ENCODE measurements at regions not wholly inside any gene's neighbourhood (a gene's known extent, or its start where the extent isn't known, plus 50 kb on each side); places are given as distances from the start of the nearest gene placed in this dataset.

DNA sequence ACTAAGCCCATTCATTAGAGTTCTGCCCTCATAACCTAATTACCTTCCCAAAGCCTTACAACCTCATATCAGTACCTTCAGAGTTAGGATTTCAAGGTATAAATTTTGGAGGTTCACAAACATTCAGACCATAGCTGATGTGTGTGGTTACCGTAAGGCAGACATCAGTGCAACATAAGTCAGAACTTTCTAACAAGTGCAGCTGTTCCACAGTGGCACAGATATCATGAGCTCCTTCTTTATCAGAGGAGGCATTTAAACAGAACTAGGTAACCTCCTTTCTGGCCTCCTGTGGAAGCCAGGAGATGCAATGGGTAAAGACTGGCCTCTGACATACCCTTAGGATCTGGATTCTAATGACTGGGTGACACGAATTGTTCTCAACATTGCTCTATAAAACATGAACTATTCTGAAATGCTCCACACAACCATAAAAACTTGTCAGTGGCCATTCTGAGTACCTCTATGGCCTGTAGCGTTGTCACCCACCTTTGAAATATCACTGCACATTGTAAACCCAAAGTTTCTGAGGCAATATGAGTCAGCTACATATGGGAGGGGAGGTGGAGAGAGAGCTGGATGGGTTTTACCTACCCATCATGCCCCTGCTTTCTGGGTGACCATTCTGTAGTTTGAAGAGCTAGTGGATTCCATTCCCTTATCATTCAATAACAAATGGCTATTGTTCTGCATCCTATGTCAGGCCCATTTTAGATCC, 546.0 kb upstream of the TBL1XR1 start:
- Mint-ChIP-seq H3K27ac (no peak overlapping the region), H3K9me3 (no peaks in the 10 kb centered on the region)

DNA sequence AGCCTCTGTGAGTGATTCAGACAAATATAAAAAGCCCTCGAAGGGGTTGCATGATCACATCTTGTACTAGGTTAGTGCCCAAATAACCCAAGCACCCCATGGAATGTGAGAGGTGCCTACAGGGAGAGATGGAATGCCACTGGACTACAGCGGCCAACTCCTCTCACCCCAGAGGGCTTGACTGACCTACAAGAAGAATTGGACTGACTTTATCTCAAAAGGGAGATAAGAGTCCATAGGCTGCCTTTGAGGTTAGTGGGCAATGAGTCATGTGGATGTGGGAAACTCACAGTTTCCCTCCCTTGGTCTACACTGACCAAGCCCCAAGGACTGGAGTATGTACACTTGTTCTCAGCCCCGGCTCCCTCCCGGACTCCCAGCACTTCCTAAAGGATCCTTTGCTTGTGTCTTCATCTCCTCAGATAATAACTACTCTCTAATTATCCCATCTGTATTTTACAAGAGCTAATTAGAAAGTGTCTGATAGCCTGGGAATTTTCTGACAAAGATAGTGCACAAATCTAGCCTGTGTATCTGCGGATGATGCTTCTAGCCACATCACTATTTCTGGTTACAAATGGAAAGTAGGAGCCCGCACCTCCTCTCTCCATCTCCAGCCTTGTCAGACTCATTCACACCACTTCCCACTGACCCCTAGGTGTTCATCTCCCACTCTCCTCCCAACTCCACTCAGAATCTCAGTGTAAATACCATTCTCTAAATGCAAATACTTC, 547.8 kb upstream of the TBL1XR1 start:
- Mint-ChIP-seq H3K27ac (no peak overlapping the region), H3K36me3 (ENCODE audit: low read depth) (peaks cover 1% of the 10 kb centered on the region), H3K4me3 (no peak overlapping the region), H3K27me3 (ENCODE audit: low read depth) (no peaks in the 10 kb centered on the region), H3K9me3 (no peaks in the 10 kb centered on the region), H3K4me1 (ENCODE audit: low read depth) (no peaks in the 10 kb centered on the region)
- no peak for DNase-seq
- intact Hi-C loops (cut with micrococcal nuclease): no loop called here
- CTCF ChIA-PET: no interaction called here

More for the DNA sequence above, 546.0 kb upstream of the TBL1XR1 start:
- Mint-ChIP-seq H3K27me3 (ENCODE audit: low read depth) (no peaks in the 10 kb centered on the region), H3K4me1 (ENCODE audit: low read depth) (no peaks in the 10 kb centered on the region), H3K36me3 (ENCODE audit: low read depth) (peaks cover 1% of the 10 kb centered on the region), H3K4me3 (no peak overlapping the region)
- CTCF ChIA-PET: interaction anchor here (0.6 kb wide), 2 partner anchors 56 to 183 kb away, joined by 3 to 4 read pairs; no protein-coding TSS in a partner anchor
- no peak for DNase-seq
- intact Hi-C loops (cut with micrococcal nuclease): no loop called here

DNA sequence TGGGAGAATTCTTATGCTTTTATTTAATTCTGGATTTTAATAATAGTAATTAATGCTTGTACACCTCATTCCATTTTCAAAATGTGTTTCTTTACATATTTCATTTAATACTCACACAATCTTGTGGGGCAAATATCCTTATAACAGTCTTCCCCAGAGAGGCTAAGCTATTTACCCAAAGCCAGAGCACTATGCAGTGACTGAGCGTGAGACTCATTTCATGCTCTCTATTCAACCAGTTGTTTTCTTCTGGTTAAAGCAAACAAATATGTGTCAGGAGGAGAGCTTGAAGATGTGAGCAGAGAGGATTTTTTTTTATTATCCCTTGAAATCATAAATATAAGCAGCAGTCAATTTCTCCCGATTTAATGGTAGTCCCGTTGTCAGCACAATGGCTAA, 548.3 kb upstream of the TBL1XR1 start:
- H3K27ac Mint-ChIP-seq: no peak overlapping the region
- DNase-seq: no peak
- no peak overlapping the region for H3K4me3 Mint-ChIP-seq
- no peaks in the 10 kb centered on the region for H3K27me3 Mint-ChIP-seq (ENCODE audit: low read depth)
- no peaks in the 10 kb centered on the region for H3K9me3 Mint-ChIP-seq
- intact Hi-C loops (cut with micrococcal nuclease): no loop called here
- no peaks in the 10 kb centered on the region for H3K4me1 Mint-ChIP-seq (ENCODE audit: low read depth)
- H3K36me3 Mint-ChIP-seq (ENCODE audit: low read depth): peaks cover 1% of the 10 kb centered on the region
- CTCF ChIA-PET: no interaction called here

DNA sequence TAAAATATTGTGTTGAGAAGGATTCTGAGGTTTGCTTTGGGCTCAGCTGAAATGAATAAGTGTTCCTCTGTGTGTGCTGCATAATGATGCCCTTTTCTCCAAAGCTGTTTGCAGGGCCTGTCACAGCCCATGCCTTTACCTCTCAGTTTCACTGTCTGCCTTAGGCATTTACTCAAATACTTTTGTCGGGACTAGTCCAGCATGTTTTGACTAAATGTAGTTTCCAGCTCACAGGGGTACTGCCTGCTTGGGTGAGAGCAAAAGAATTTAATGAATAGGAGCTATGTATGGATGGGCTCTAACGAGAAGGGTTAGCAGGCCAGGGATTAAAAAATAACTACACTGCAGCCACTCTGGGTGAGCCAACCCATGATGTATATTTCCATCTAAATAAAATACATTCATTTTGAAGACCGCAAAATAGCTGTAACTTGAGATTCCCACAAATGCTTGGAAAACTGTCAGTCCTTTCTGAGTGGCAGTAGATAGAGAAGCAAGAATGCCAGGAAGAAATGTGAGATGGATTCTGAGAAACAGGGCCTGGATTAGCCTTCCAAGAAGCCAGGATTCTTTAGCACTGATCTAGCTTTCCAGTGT, 549.2 kb upstream of the TBL1XR1 start:
- Mint-ChIP-seq H3K9me3 (no peaks in the 10 kb centered on the region), H3K27me3 (ENCODE audit: low read depth) (no peaks in the 10 kb centered on the region), H3K27ac (no peak overlapping the region), H3K4me1 (ENCODE audit: low read depth) (no peaks in the 10 kb centered on the region), H3K4me3 (no peak overlapping the region), H3K36me3 (ENCODE audit: low read depth) (peaks cover 1% of the 10 kb centered on the region)
- no peak for DNase-seq
- CTCF ChIA-PET: interaction anchor here (1.4 kb wide), 1 partner anchor 14 kb away, joined by 3 read pairs; no protein-coding TSS in a partner anchor
- intact Hi-C loops (cut with micrococcal nuclease): no loop called here

DNA sequence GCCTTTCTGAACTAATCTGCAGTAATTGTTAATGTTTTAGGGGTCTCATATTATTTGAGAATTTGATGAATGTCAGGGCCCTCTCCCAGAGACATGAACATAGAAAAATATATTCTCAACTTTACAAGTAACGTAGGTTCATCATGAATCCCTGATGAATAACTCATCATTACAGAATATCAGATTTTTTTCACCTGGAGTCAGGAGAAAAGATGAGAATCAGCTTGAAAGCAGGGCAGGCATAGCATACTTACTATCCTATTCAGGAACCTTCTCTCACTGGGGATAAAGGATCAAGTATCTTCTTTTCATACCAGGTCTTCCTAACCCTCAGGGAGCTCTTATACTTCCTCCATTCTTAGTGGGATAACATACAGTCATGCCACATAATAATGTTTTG, 552.6 kb upstream of the TBL1XR1 start:
- Mint-ChIP-seq H3K4me3 (no peak overlapping the region), H3K27ac (no peak overlapping the region), H3K27me3 (ENCODE audit: low read depth) (no peaks in the 10 kb centered on the region), H3K36me3 (ENCODE audit: low read depth) (peaks cover 1% of the 10 kb centered on the region), H3K9me3 (no peaks in the 10 kb centered on the region), H3K4me1 (ENCODE audit: low read depth) (peaks cover 2% of the 10 kb centered on the region)
- intact Hi-C loops (cut with micrococcal nuclease): no loop called here
- CTCF ChIA-PET: no interaction called here
- DNase-seq: no peak

DNA sequence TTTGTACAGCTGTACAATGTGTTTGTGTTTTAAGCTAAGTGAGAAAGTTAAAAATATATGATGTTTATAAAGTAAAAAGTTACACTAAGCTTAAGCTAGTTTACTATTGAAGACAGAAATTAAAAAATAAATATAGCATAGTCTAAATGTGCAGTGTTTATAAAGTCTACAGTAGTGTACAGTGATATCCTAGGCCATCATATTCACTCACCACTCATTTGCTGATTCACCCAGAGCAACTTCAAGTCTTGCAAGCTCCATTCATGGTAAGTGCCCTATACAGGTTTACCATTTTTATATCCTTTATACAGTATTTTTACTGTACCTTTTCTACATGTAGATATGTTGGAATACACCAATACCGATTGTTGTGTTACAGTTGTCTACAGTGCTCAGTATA, 553.2 kb upstream of the TBL1XR1 start:
- no peak for DNase-seq
- CTCF ChIA-PET: interaction anchor here (0.6 kb wide), 1 partner anchor 107 kb away, joined by 3 read pairs; no protein-coding TSS in a partner anchor
- Mint-ChIP-seq H3K9me3 (no peaks in the 10 kb centered on the region), H3K27me3 (ENCODE audit: low read depth) (no peaks in the 10 kb centered on the region), H3K36me3 (ENCODE audit: low read depth) (peaks cover 1% of the 10 kb centered on the region), H3K27ac (no peak overlapping the region), H3K4me3 (no peak overlapping the region), H3K4me1 (ENCODE audit: low read depth) (peaks cover 2% of the 10 kb centered on the region)
- intact Hi-C loops (cut with micrococcal nuclease): no loop called here

DNA sequence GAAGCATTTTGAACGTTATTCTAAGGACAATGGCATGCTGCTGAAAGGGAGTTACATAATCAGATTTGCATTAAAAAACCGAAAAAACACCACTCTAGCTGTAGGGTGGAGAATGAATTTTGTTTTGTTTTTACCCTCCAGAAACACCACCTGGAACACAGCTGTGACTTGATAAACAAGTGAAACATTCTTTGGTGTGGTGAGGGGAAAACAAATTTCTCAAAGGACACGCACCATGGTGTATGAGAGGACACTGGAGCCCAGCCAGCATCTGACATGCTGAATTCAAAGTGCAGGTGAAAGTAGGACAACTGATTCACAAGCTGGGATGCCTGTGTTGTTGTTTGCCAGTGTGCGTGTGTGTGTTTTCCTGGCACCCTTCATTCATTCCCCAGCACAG, 554.5 kb upstream of the TBL1XR1 start:
- CTCF ChIA-PET: no interaction called here
- intact Hi-C loops (cut with micrococcal nuclease): no loop called here
- H3K27ac Mint-ChIP-seq: no peak overlapping the region

DNA sequence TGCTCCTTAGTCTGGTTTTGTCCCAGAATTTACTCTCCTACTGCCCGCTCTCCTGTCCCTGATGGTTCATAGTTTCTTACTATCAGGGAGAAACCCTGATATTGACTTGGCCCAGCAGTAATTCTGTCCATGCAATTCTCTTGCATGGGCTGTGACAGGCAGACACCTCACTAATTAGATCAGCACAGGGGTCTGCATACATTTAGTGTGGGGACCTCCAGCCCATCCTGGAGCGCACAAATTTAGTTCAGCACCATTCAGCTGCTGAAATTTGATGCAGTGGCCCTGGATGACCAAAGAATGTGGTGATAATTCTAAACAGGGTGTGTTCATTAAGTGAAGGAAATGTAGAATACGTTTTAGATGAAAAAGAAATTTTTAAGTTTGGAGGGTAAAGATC, 555.5 kb upstream of the TBL1XR1 start:
- Mint-ChIP-seq H3K9me3 (no peaks in the 10 kb centered on the region), H3K27me3 (ENCODE audit: low read depth) (no peaks in the 10 kb centered on the region)

More for the DNA sequence above, 554.5 kb upstream of the TBL1XR1 start:
- DNase-seq: no peak
- peaks cover 2% of the 10 kb centered on the region for H3K4me1 Mint-ChIP-seq (ENCODE audit: low read depth)
- H3K9me3 Mint-ChIP-seq: no peaks in the 10 kb centered on the region
- H3K4me3 Mint-ChIP-seq: no peak overlapping the region
- H3K36me3 Mint-ChIP-seq (ENCODE audit: low read depth): peaks cover 1% of the 10 kb centered on the region
- no peaks in the 10 kb centered on the region for H3K27me3 Mint-ChIP-seq (ENCODE audit: low read depth)

DNA sequence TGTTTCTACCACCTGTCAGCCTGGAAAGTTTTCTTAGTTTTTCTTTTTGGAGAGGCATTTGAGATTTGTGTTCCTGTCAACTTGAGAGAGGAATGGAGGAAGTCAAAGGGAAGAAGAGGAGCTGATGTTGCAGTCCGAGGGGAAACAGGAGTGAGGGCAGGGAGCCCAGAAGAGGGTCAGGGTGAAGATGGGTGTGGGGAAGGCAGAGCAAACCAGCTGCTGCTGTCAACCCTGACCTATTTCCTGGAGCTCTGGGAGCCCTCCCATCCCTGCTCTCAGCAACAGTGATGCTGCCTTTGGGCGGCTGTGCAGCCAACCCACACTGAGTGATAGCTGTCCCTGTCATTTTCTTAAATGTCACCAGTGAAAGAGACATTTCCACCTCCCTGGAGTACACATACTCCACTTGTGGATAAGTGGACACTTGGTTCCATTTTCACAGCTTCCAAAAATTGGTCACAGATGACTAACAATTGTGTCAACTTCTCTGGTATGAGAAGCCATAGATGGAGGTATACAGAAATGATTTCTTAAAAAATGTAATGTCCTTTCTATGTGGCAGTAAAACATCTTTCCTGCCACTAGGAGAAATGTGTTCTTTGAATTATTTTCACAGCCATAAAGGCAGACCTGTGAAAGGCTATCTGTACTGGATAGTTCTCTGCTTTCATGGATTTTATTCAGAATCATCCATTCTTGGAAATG, 556.3 kb upstream of the TBL1XR1 start:
- no peaks in the 10 kb centered on the region for H3K27me3 Mint-ChIP-seq (ENCODE audit: low read depth)
- H3K9me3 Mint-ChIP-seq: no peaks in the 10 kb centered on the region
- H3K36me3 Mint-ChIP-seq (ENCODE audit: low read depth): no peaks in the 10 kb centered on the region
- CTCF ChIA-PET: no interaction called here
- H3K4me1 Mint-ChIP-seq (ENCODE audit: low read depth): peaks cover 2% of the 10 kb centered on the region
- DNase-seq: no peak
- H3K27ac Mint-ChIP-seq: no peak overlapping the region
- intact Hi-C loops (cut with micrococcal nuclease): no loop called here
- H3K4me3 Mint-ChIP-seq: no peak overlapping the region

More for the DNA sequence above, 555.5 kb upstream of the TBL1XR1 start:
- no peak for DNase-seq
- intact Hi-C loops (cut with micrococcal nuclease): no loop called here
- Mint-ChIP-seq H3K27ac (no peak overlapping the region), H3K4me1 (ENCODE audit: low read depth) (peaks cover 2% of the 10 kb centered on the region), H3K36me3 (ENCODE audit: low read depth) (peaks cover 1% of the 10 kb centered on the region), H3K4me3 (no peak overlapping the region)
- CTCF ChIA-PET: no interaction called here

DNA sequence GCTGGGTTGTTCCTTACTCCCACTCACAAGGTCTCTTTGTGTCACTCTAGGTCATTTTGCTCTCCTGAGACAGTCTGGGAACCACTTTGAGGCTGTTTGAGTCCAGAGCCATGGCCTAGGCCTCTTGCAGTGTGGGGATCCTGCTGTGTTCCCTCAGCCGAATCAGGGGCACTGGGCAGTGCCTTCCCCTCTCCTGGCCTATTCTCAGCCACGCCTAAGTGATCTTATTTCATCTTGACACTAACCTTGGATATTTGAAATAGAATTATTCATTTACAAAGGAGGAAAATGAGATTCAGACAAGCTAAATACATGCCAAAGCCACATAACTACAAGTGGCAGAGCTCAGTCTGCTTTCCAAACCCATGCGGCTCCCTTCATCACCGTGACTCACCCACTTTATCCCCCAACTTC, 557.2 kb upstream of the TBL1XR1 start:
- Mint-ChIP-seq H3K9me3 (no peaks in the 10 kb centered on the region), H3K27me3 (ENCODE audit: low read depth) (no peaks in the 10 kb centered on the region), H3K27ac (no peak overlapping the region), H3K4me1 (ENCODE audit: low read depth) (peaks cover 2% of the 10 kb centered on the region), H3K36me3 (ENCODE audit: low read depth) (no peaks in the 10 kb centered on the region), H3K4me3 (no peak overlapping the region)
- DNase-seq: no peak
- intact Hi-C loops (cut with micrococcal nuclease): no loop called here
- CTCF ChIA-PET: interaction anchor here (0.7 kb wide), 1 partner anchor 17 kb away, joined by 3 read pairs; no protein-coding TSS in a partner anchor

DNA sequence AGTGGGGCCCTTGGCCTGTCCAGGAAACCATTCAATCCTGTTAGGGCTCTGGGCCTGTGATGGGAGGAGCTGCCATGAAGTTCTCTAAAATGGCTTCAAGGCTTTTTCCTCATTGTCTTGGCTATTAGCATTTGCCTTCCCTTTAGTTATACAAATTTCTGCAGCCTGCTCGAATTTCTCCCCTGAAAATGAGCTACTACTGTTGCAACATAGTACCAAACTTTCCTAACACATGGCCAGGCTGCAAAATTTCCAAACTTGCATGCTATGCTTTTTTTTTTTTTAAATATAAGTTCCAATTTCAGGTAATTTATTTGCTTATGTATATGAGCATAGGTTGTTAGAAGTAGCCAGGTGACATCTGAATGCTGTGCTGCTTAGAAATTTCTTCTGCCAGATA, 560.8 kb upstream of the TBL1XR1 start:
- H3K4me1 Mint-ChIP-seq (ENCODE audit: low read depth): peaks cover 2% of the 10 kb centered on the region
- DNase-seq: no peak
- CTCF ChIA-PET: no interaction called here
- no peaks in the 10 kb centered on the region for H3K36me3 Mint-ChIP-seq (ENCODE audit: low read depth)
- no peaks in the 10 kb centered on the region for H3K27me3 Mint-ChIP-seq (ENCODE audit: low read depth)
- H3K27ac Mint-ChIP-seq: no peak overlapping the region
- intact Hi-C loops (cut with micrococcal nuclease): no loop called here
- H3K9me3 Mint-ChIP-seq: peaks cover 3% of the 10 kb centered on the region
- no peak overlapping the region for H3K4me3 Mint-ChIP-seq

DNA sequence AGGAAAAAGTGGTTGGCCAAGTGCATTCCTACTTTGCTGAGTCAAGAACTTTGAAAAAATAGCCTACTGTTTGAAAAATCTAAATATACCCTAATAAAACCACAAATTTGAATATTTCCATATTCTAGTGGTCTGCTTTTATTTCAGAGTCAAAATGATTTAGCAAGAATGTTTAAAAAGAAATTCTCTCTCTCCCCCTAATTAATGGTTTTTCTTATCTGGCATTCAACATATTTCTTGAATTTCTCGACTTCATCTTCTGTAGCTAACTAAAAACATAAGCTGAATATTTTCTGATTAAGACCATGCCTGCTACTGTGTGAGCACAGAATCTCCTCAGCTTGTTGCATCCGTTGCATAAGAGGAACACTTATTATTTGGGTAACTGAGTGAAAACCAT, 563.5 kb upstream of the TBL1XR1 start:
- CTCF ChIA-PET: interaction anchor here (1.4 kb wide), 1 partner anchor 324 kb away, joined by 3 read pairs; no protein-coding TSS in a partner anchor
- intact Hi-C loops (cut with micrococcal nuclease): no loop called here
- no peak for DNase-seq
- Mint-ChIP-seq H3K36me3 (ENCODE audit: low read depth) (no peaks in the 10 kb centered on the region), H3K4me1 (ENCODE audit: low read depth) (no peaks in the 10 kb centered on the region), H3K27me3 (ENCODE audit: low read depth) (no peaks in the 10 kb centered on the region), H3K4me3 (no peak overlapping the region), H3K9me3 (peaks cover 3% of the 10 kb centered on the region), H3K27ac (no peak overlapping the region)
